ENCODE measurements at regions not wholly inside any gene's neighbourhood (a gene's known extent, or its start where the extent isn't known, plus 50 kb on each side); places are given as distances from the start of the nearest gene placed in this dataset.

- TF ChIP-seq CTCF (IDR thresholded peaks at IDR 0.05; ENCODE audit: insufficient read depth, low read length, poor library complexity, severe bottlenecking) (no peak), EZH2phosphoT487 (conservative IDR thresholded peaks at IDR 0.05; ENCODE audit: low read length) (no peak)
Observed at GRCh38 chr10:63699785-63700613, 178.8 kb downstream of the REEP3 start.
